ENCODE measurements at regions not wholly inside any gene's neighbourhood (a gene's known extent, or its start where the extent isn't known, plus 50 kb on each side); places are given as distances from the start of the nearest gene placed in this dataset.

DNA sequence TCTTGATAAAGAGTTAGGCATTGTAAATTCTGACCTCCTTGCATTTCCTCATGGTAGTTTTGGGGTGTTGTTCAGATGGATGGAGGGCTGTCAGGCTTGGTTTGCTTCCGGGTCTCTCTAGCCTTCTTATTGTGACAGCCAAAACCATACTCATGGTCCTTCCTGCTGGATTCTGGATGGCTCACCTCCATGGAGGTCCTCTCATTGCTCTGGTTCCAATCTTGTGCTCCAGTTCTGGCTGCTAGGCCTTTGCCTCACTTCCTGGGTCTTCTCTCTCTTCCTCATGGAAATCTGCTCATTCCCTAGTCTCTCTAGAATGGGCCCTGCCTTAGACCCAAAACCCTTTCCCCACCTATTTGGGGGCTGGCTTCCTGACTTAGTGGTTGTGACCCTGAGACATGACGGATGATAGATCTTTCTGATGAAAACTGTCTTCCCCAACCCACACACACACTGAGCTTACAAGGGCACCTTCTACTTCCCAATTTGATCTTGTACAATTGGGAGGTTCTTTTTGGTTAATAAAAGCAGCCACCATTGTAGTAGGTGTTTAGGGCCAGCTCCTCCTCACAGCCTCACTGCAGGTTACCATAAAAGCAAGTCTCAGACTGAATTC, 66.2 kb upstream of the XCR1 start:
- no peak for TF ChIP-seq POLR2A (IDR thresholded peaks at IDR 0.05; ENCODE audit: low read length)
- no peak for TF ChIP-seq GATA1 (IDR thresholded peaks at IDR 0.05; ENCODE audit: low read depth, low read length)
